K562 (cell line): ENCODE measurements at regions not wholly inside any gene's neighbourhood (a gene's known extent, or its start where the extent isn't known, plus 50 kb on each side); places are given as distances from the start of the nearest gene placed in this dataset.
A peak's percentile ranks its signal among the peaks of the same experiment; 100 is the strongest.

ENCODE experiments used
- CBFA2T2 ChIP-seq: fragments of 450-650 bp; conservative IDR thresholded peaks from 2 replicates; pipeline ENCODE4 v1.6.1; 2017; ENCODE audit warnings: mild to moderate bottlenecking
- E2F1 ChIP-seq: sonication (generic); formaldehyde crosslinking; IDR thresholded peaks from 2 replicates; pipeline ENCODE4 v1.8.1; 2023; ENCODE audit warnings: mild to moderate bottlenecking, missing genetic modification reagents, moderate library complexity
- FOXJ2 ChIP-seq: fragments of 200-800 bp; sonication (Bioruptor generic); IDR thresholded peaks from 2 replicates; pipeline ENCODE4 v1.6.1; 2016; ENCODE audit warnings: missing genetic modification characterization, missing compliant biosample characterization
- FOXP1 ChIP-seq: sonication (generic); formaldehyde crosslinking; IDR thresholded peaks from 2 replicates; pipeline ENCODE4 v1.8.0; 2022; ENCODE audit warnings: mild to moderate bottlenecking, missing genetic modification reagents
- GABPA ChIP-seq: fragments of 200-800 bp; sonication (Bioruptor generic); conservative IDR thresholded peaks from 2 replicates; pipeline ENCODE4 v1.6.1; 2016; ENCODE audit warnings: low read depth, missing genetic modification characterization, missing compliant biosample characterization
- RNF2 ChIP-seq: sonication (generic); IDR thresholded peaks from 2 replicates; pipeline ENCODE4 v1.6.1; 2016
- SRSF7 ChIP-seq: fragments of 200-400 bp; formaldehyde crosslinking; optimal IDR thresholded peaks from 2 replicates; pipeline ENCODE3; 2017; ENCODE audit warnings: mild to moderate bottlenecking, low read depth, low read length
- ZNF23 ChIP-seq: fragments of 250-450 bp; sonication (Bioruptor Pico); IDR thresholded peaks from 2 replicates; pipeline ENCODE4 v1.4.0; 2020; ENCODE audit warnings: mild to moderate bottlenecking
- ZNF41 ChIP-seq: fragments of 250-450 bp; sonication (Bioruptor Pico); conservative IDR thresholded peaks from 2 replicates; pipeline ENCODE4 v1.4.0; 2020; ENCODE audit warnings: mild to moderate bottlenecking

GRCh38 chr2:230660294-230661060, 52.2 kb upstream of the CAB39 start (continued):
- TF ChIP-seq CBFA2T2 (peak; percentile 43), RNF2 (no peak), FOXJ2 (tag) (no peak), E2F1 (no peak), FOXP1 (CRISPR knock-in tag) (no peak), SRSF7 (no peak), ZNF23 (no peak), ZNF41 (CRISPR knock-in tag) (0 out of 2 replicates have a peak, but pooled peaks have one; percentile 12), GABPA (0 out of 2 replicates have a peak, but pooled peaks have one; percentile 17)
